Umbilical cord (tissue), 1 donor: ENCODE measurements at regions not wholly inside any gene's neighbourhood (a gene's known extent, or its start where the extent isn't known, plus 50 kb on each side); places are given as distances from the start of the nearest gene placed in this dataset.
"Not testable (repeated sequence)": the region's sequence is repeated elsewhere in the genome, so short reads cannot be mapped to it uniquely, and the experiment has no call there.

Source experiments
- DNase-seq: peaks from one replicate; pipeline ENCODE4 v3.0.0-alpha.2; 2015; ENCODE audit warnings: low spot score

- no peak for DNase-seq
Measured at GRCh38 chr10:126722726-126723125, 52.2 kb upstream of the C10orf90 start.

- no peak for DNase-seq
Measured at GRCh38 chr10:126723226-126723625, 52.7 kb upstream of the C10orf90 start.

DNA sequence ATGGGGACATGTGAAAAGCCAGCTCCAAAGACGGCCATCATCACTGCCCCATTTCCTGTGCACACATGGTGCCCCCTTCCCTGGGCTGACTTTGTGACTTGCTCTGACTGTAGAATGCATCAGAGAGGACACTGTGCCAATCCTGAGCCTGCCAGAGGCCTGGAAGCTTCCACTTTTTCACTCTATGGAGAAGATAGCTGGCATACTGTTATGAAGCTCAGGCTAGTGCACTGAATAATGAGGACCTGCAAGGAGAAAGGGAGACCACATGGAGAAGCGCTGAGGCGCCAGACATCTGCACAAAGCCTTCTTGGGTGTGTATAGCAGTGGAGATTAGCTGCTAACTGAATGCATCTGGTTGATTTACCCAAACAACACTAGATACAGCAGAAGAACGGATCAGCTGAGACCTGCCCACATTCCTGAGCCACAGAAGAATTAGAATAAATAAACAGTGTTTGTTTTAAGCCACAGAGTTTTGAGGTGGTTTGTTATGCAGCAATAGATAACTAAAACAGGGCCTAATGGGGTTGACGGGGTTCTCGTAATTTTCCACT is 58.9 kb upstream of the C10orf90 start:
- DNase-seq = no peak

GRCh38 chr10:126730856-126731609 is 60.5 kb upstream of the C10orf90 start:
- DNase-seq = no peak

DNA sequence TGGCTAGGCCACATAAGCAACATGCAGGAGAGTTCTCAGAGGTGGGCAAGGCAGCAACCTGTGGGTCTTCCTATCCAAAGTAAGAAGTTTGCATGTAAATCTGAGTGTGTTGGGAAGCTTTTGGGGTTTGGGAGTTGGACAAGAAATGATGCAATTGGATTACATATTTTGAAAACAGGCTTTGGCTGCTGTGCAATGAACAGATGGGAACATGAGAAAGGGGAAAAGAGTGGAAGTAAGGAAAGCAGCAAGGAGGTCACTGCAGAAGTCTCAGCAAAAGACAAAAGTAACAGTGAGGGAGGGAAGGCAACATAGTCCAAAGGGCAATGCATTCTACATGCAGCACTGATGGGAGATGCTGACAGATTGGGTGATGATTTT is 61.1 kb upstream of the C10orf90 start:
- peak; percentile 70 for DNase-seq

DNA sequence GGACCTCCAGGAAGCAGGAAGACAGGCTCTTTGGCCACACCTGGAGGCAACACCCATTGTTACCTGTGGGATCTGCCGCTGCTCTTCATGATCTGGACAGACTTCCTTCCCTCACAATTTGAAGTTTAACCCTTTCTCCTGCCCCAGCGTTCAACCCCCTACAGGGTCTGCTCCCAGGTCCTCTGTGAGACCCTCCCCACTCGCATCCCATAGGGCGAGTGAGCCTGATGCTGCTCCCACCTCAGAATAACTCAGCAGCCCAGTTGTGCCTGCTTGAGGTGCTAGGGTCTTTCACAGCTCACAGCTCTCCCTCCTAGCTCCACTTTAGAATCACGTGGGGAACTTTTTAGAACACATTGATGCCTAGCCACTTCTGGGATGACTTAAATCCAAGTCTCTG is 61.8 kb upstream of the C10orf90 start:
- DNase-seq = no peak

GRCh38 chr10:126732868-126733267 is 62.4 kb upstream of the C10orf90 start:
- DNase-seq = no peak

- DNase-seq = peak; percentile 41
Measured at GRCh38 chr10:126734015-126734414, 63.5 kb upstream of the C10orf90 start.

DNA sequence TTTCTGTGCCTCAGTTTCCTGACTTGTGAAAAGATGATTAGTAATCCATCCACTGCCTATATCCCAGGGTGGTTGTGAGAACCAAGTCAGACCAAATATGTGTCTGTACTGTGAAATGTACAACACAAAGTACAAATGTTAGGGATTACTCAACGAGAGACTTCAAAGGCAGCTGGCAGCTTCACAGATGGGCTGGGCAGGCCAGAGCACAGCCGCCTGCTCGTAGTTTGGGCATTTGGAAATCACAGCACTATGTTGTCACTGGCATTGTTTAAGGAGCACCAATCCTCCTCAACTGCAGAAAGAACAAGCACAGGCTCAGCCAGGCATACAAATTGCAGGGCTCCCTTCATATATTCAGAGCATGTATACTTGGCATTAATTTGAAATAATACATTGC is 64.5 kb upstream of the C10orf90 start:
- DNase-seq = peak; percentile 49

DNA sequence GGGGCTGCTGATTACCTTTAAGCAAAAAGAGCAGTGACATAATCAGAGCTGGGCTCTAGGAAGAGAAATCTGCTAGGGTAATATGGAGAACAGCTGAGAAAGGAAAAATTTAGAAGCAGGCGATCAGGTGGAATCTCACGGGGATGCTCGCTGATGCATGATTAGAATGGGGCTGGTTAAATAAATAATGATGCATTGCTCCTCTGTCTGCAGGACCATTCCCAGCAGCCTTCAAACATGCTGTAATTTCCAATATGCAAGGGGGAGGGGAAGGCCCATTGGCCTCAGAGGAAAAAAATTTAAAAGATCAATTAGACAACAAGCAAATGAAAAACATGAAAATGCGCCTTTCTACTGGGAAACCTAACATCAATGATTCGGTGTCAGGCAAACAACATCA is 65.6 kb upstream of the C10orf90 start:
- no peak for DNase-seq

DNA sequence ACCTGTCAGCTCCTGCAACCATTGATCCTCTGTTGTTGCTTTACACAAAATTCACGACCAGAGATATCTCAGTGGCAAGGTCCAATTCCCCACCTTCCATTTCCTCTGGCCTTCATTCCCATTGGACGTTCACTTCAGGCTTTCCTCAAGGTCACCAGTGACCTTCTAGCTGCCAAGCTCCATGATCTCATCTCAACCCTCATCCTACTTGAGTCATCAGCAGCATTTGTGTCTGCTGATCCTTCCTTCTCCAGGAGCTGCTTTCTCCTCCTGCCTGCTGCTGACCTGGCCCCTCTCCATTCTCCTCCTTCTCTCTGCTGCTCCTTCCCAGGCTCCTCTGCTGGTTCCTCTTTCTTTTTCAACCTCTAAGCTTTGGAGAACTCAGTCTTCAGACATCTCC is 66.2 kb upstream of the C10orf90 start:
- DNase-seq = peak; percentile 7

DNA sequence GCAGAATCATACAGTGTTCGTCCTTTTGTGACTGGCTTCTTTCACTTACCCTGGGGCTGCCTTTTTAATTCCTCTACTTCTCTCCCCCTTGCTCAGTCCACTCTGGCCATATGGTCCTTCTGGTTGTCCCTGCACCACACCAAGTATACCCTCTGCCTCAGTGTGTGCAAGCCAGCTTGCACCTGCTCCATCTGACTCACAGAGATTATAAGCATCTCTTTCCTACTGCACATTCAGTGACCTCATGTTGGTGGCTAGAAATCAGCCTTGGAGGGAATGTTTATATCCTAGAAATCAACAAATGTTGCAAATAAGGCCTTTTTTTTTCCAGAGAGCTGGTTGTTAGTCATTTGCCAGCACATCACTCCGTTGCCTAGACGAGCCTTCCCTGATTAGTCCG is 67.5 kb upstream of the C10orf90 start:
- no peak for DNase-seq

- DNase-seq = no peak
Measured at GRCh38 chr10:126744571-126744970, 74.1 kb upstream of the C10orf90 start.

DNA sequence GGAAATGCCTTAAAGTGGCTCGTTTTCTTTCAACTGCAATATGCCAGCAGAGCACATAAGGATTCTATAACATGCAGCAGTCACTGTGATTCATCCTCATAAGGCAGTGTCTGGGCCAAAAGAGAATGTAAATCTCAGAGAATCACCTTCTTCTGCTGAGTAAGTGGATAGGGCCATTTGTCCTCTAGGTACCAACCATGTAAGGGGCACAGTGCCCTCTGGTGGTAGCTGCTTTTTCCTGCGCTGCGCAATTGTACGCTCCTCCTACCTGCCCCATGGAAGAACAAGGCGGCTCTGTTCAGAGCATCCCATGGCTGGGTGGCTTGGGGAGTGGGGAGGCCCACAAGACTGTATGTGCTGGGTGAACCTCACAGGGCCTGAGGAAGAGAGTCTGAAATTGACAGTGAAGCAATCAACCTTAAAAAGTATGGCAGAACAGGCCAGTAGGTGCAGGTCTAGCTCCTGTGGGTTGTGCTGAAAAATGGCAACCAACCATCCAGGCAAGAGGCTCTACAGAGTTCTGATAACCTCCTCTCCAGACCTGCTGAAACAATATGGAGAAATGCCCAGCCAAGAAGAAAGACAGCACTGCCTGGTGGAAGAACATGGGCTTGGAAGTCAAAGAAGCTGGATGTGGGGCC is 78.6 kb upstream of the C10orf90 start:
- peak; percentile 91 for DNase-seq

DNA sequence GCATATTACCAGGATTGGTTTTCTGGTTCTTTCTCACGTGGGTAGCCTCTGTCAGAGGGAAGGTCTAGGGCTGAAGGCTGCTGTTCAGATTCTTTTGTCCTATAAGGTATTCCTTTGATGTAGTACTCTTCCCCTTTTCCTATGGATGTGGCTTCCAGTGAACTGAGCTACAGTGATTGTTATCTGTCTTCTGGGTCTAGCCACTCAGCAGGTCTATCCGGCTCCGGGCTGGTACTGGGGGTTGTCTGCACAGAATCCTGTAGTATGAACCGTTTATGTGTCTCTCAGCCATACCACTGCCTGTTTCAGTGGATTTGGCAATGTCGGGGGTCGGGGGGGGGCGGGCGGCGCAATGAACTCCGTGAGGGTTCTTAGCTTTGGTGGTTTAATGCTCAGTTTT is 84.5 kb upstream of the C10orf90 start:
- no peak for DNase-seq

- DNase-seq = no peak
Measured at GRCh38 chr10:126758867-126759266, 88.4 kb upstream of the C10orf90 start.

DNA sequence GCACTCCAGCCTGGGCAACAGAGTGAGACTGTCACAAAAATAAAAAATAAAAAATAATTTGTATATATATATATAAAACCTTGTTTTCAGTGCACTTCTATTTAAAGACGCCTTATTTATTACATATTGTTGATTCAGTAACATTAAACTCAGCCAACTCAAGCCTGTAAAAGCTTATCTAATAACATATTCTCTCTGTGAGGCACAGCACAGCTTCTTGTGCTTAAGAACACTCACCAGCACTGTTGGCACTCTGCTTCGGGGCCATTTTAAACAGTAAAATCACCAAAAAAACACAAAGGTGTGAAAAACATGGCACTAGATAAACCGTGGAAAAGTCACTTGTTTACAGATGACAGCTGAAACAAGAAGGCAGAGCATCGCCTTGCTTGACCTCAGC is 89.0 kb upstream of the C10orf90 start:
- no peak for DNase-seq

GRCh38 chr10:126766646-126767045 is 96.2 kb upstream of the C10orf90 start:
- not testable (repeated sequence) for DNase-seq

- DNase-seq = no peak
Measured at GRCh38 chr10:126770809-126771208, 100.3 kb upstream of the C10orf90 start.

GRCh38 chr10:126776168-126776567 is 105.7 kb upstream of the C10orf90 start:
- peak; percentile 73 for DNase-seq

DNA sequence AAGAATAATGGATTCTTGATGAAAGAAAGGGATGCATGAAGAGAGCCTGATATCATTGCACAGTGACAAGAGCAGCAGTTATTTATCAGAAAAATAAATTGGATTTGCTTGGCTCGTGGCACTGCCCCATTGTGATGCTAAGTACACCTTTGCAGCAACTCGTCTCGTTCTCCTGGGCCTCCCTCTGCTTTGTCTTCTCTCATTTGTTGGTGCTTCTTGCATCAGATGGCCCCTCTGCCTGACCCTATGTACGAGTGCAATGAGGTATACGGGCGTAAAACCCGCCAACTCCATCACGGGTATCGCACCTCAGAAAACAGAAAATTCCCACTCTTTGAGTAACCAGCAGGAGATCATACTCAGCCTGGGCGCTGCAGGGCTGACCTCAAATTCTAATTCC is 107.2 kb upstream of the C10orf90 start:
- no peak for DNase-seq

- no peak for DNase-seq
Measured at GRCh38 chr10:126781450-126782216, 111.1 kb upstream of the C10orf90 start.
